ENCODE measurements at regions not wholly inside any gene's neighbourhood (a gene's known extent, or its start where the extent isn't known, plus 50 kb on each side); places are given as distances from the start of the nearest gene placed in this dataset.

- H3K27ac ChIP-seq = no peak overlapping the region
- no peak for DNase-seq
- intact Hi-C loops (cut with DNase I; ENCODE audit: low total_unique reads) = no loop called here
Measured at GRCh38 chr4:4694296-4694772, 152.5 kb upstream of the STX18 start.

GRCh38 chr4:4693755-4694295 lies 152.0 kb upstream of the STX18 start:
- H3K4me1 ChIP-seq = no peaks in the 10 kb centered on the region
- H3K27ac ChIP-seq = no peak overlapping the region
- no peak for DNase-seq
- H3K27me3 ChIP-seq = no peaks in the 10 kb centered on the region
- H3K9me3 ChIP-seq = no peaks in the 10 kb centered on the region
- no peaks in the 10 kb centered on the region for H3K36me3 ChIP-seq
- no peak overlapping the region for H3K4me3 ChIP-seq
- intact Hi-C loops (cut with DNase I; ENCODE audit: low total_unique reads) = no loop called here
- TF ChIP-seq POLR2A (IDR thresholded peaks at IDR 0.05) (no peak), CTCF (IDR thresholded peaks at IDR 0.05) (no peak)

More at GRCh38 chr4:4694296-4694772, 152.5 kb upstream of the STX18 start:
- H3K4me1 ChIP-seq = no peaks in the 10 kb centered on the region
- H3K9me3 ChIP-seq = no peaks in the 10 kb centered on the region
- TF ChIP-seq POLR2A (IDR thresholded peaks at IDR 0.05) = no peak
- TF ChIP-seq CTCF (IDR thresholded peaks at IDR 0.05) = no peak
- no peaks in the 10 kb centered on the region for H3K27me3 ChIP-seq
- no peak overlapping the region for H3K4me3 ChIP-seq
- H3K36me3 ChIP-seq = no peaks in the 10 kb centered on the region

DNA sequence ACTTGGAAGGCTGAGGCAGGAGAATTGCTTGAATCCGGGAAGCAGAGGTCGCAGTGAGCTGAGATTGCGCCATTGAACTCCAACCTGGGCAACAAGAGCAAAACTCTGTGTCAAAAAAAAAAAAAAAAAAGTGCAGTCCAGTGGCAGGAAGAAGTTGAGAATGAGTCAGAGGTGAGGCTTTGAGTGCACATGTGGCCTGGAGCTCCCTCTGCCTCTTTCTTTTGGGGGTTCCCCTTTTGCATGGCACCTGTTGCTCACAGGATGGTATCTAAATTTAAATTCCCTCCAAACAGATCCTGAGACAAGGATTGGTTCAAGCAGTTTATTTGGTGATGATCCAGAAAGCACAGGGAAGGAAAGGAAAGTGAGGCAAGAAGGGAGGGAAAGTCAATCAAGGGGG lies 151.4 kb upstream of the STX18 start:
- DNase-seq = no peak
- Histone ChIP-seq H3K9me3 (no peaks in the 10 kb centered on the region), H3K4me3 (no peak overlapping the region), H3K27ac (no peak overlapping the region), H3K27me3 (no peaks in the 10 kb centered on the region), H3K4me1 (no peaks in the 10 kb centered on the region), H3K36me3 (no peaks in the 10 kb centered on the region)
- intact Hi-C loops (cut with DNase I; ENCODE audit: low total_unique reads) = no loop called here
- TF ChIP-seq POLR2A (IDR thresholded peaks at IDR 0.05) (no peak), CTCF (IDR thresholded peaks at IDR 0.05) (no peak)

DNA sequence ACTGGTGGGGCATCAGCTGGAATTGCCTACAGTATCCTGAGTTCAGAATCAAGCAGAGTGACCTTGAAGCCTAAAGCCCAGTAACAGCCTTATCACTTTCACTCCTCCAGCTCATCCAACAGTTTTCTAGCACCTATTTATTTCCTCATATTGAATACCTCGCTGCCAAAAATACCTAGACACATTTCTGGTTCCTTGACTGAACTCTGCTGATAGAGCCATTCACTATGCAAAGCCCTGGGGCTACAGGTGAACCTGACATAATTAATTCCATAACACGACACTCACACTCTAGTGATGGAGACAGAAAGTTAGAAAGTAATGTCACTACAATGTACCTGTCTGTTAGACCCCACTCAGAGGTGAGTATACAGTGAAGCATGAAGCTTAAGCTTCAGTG lies 149.0 kb upstream of the STX18 start:
- Histone ChIP-seq H3K27ac (no peak overlapping the region), H3K27me3 (no peaks in the 10 kb centered on the region), H3K4me3 (no peak overlapping the region), H3K9me3 (no peaks in the 10 kb centered on the region), H3K36me3 (no peaks in the 10 kb centered on the region), H3K4me1 (no peaks in the 10 kb centered on the region)
- intact Hi-C loops (cut with DNase I; ENCODE audit: low total_unique reads) = no loop called here
- DNase-seq = no peak
- TF ChIP-seq CTCF (IDR thresholded peaks at IDR 0.05) = no peak
- TF ChIP-seq POLR2A (IDR thresholded peaks at IDR 0.05) = no peak

DNA sequence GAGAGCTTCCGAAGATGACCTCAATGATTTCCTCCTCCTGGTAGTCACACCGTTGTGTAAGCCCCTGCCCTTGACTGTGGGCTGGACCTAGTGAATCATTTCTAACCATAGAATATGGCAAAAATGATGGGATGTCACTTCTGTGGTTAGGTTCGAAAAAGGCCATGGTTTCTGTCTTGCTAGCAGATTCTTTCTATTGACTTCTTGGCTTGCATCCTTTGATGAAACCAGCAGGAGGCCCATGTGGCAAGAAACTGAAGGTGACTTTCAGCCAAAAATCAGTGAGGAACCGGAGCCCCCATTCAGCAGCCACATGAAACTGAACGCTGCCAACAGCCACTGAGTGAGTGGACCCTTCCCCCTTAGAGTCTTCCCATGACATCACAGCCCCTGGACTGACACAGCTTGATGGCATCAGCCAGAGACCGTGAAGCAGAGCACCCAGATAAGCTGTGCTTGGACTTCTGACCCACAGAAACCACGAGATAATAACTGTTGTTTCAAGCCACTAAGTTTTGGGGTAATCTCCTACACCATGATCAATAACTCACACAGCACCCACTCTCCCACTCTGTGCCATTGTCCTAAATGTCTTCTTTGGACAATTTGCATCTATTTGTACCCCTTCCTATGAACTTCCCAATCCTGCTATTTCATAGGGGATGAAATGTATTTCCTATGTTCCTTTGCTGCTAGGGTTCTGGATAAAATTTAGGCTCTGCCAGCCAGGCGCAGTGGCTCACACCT lies 148.0 kb upstream of the STX18 start:
- no peak for DNase-seq
- H3K36me3 ChIP-seq = no peaks in the 10 kb centered on the region
- H3K27ac ChIP-seq = no peak overlapping the region
- no peak overlapping the region for H3K4me3 ChIP-seq
- H3K9me3 ChIP-seq = no peaks in the 10 kb centered on the region
- intact Hi-C loops (cut with DNase I; ENCODE audit: low total_unique reads) = no loop called here
- H3K4me1 ChIP-seq = no peaks in the 10 kb centered on the region
- H3K27me3 ChIP-seq = no peaks in the 10 kb centered on the region
- TF ChIP-seq CTCF (IDR thresholded peaks at IDR 0.05) (no peak), POLR2A (IDR thresholded peaks at IDR 0.05) (no peak)
